ENCODE measurements at regions not wholly inside any gene's neighbourhood (a gene's known extent, or its start where the extent isn't known, plus 50 kb on each side); places are given as distances from the start of the nearest gene placed in this dataset.

GRCh38 chr21:15644489-15644888 is 85.3 kb upstream of the USP25 start:
- H3K9me3 Mint-ChIP-seq: no peaks in the 10 kb centered on the region
- Histone ChIP-seq H3K36me3 (ENCODE audit: insufficient read depth) (no peaks in the 10 kb centered on the region), H3K4me1 (ENCODE audit: insufficient read depth) (no peaks in the 10 kb centered on the region), H3K27me3 (ENCODE audit: insufficient read depth) (no peaks in the 10 kb centered on the region), H3K79me2 (replicated peaks; ENCODE audit: insufficient read depth) (no peaks in the 10 kb centered on the region), H3K27ac (ENCODE audit: low read depth) (no peak overlapping the region), H2AFZ (no peak overlapping the region), H4K20me1 (replicated peaks; ENCODE audit: insufficient read depth) (no peaks in the 10 kb centered on the region), H3F3A (replicated peaks; ENCODE audit: low read depth) (no peaks in the 10 kb centered on the region), H3K4me3 (no peak overlapping the region), H3K4me2 (no peak overlapping the region), H3K9me2 (ENCODE audit: insufficient read depth) (0 out of 2 replicates have a peak, but pooled peaks cover 4% of the 10 kb centered on the region)
- no peak overlapping the region for H3K27ac Mint-ChIP-seq
- no peak for TF ChIP-seq JUNB (IDR thresholded peaks at IDR 0.05; ENCODE audit: unreplicated experiment)
- TF ChIP-seq, protein P1, sequence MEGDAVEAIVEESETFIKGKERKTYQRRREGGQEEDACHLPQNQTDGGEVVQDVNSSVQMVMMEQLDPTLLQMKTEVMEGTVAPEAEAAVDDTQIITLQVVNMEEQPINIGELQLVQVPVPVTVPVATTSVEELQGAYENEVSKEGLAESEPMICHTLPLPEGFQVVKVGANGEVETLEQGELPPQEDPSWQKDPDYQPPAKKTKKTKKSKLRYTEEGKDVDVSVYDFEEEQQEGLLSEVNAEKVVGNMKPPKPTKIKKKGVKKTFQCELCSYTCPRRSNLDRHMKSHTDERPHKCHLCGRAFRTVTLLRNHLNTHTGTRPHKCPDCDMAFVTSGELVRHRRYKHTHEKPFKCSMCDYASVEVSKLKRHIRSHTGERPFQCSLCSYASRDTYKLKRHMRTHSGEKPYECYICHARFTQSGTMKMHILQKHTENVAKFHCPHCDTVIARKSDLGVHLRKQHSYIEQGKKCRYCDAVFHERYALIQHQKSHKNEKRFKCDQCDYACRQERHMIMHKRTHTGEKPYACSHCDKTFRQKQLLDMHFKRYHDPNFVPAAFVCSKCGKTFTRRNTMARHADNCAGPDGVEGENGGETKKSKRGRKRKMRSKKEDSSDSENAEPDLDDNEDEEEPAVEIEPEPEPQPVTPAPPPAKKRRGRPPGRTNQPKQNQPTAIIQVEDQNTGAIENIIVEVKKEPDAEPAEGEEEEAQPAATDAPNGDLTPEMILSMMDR (conservative IDR thresholded peaks at IDR 0.05; ENCODE audit: low read depth in 2 of 2): no peak
- no peak for TF ChIP-seq POLR2AphosphoS5 (IDR thresholded peaks at IDR 0.05; ENCODE audit: low read depth)
- TF ChIP-seq CREB1 (CRISPR knock-in tag; IDR thresholded peaks at IDR 0.05; ENCODE audit: low read depth): no peak
- TF ChIP-seq, protein P2, sequence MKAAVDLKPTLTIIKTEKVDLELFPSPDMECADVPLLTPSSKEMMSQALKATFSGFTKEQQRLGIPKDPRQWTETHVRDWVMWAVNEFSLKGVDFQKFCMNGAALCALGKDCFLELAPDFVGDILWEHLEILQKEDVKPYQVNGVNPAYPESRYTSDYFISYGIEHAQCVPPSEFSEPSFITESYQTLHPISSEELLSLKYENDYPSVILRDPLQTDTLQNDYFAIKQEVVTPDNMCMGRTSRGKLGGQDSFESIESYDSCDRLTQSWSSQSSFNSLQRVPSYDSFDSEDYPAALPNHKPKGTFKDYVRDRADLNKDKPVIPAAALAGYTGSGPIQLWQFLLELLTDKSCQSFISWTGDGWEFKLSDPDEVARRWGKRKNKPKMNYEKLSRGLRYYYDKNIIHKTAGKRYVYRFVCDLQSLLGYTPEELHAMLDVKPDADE (IDR thresholded peaks at IDR 0.05): no peak
- no peak for TF ChIP-seq EZH2 (IDR thresholded peaks at IDR 0.05; ENCODE audit: low read depth, unreplicated experiment)
- TF ChIP-seq STAT1 (IDR thresholded peaks at IDR 0.05; ENCODE audit: unreplicated experiment): no peak
- TF ChIP-seq ZNF462 (CRISPR knock-in tag; IDR thresholded peaks at IDR 0.05): no peak
- ATAC-seq (no peak), DNase-seq (ENCODE audit: low spot score) (no peak)
- H3K27me3 Mint-ChIP-seq (ENCODE audit: insufficient read depth, low read depth, poor library complexity): no peaks in the 10 kb centered on the region
- no peaks in the 10 kb centered on the region for H3K36me3 Mint-ChIP-seq (ENCODE audit: low read depth)
- H3K4me1 Mint-ChIP-seq: no peaks in the 10 kb centered on the region
- no peak overlapping the region for H3K4me3 Mint-ChIP-seq

Measured in GM23338 (cell line).